SKM-1 treated with dmso at 0.1 percent for 144 hours (cell line): ENCODE measurements at regions not wholly inside any gene's neighbourhood (a gene's known extent, or its start where the extent isn't known, plus 50 kb on each side); places are given as distances from the start of the nearest gene placed in this dataset.
A peak's percentile ranks its signal among the peaks of the same experiment; 100 is the strongest.

ENCODE experiments used
- DNase-seq: peaks from one replicate; lab custom pipeline; 2025; ENCODE audit not compliant: unreplicated experiment; lab: John Stamatoyannopoulos, UW

- DNase-seq: no peak
These were observed 244.8 kb upstream of the NR4A3 start for GRCh38 chr9:99576876-99577275.

DNA sequence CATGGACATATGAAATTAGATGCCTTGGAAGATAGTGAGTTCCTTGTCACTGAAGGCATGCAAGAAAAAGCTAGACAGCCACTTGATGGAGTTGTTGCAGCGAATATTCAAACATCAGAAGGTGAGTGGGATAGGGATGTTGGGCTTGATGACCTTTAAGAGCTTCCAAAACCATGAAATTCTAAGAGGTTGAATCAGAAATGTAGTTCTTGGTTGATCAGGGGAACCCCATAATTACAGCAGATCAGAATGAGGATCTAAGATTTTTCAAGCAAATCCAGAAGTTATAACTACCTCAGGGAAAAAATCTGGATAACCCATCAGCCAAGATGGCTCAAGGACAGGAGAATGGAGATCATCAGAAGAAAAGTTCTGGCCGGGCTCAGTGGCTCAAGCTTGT is 244.3 kb upstream of the NR4A3 start:
- DNase-seq: no peak

GRCh38 chr9:99578666-99579065 is 243.0 kb upstream of the NR4A3 start:
- DNase-seq: no peak

GRCh38 chr9:99579964-99580363 is 241.7 kb upstream of the NR4A3 start:
- peak; percentile 84 for DNase-seq

DNA sequence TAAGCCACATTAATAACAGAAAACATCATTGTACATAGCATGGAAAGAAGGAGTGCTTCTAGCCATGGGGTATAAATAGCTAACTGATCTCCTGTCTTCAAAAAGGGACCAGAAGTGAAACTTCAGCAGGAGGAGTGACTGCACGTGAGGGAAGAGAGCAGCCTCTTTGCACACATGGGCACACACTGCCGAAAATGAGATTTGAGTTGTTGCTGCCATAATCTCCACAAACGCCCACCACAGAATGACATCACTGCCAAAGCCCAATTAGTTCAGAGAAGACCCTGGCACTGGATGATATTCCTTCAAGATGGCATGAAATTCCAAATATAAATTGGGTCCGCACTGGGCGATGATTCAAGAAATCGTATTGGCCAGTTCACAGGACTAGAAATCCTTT is 238.9 kb upstream of the NR4A3 start:
- no peak for DNase-seq

DNA sequence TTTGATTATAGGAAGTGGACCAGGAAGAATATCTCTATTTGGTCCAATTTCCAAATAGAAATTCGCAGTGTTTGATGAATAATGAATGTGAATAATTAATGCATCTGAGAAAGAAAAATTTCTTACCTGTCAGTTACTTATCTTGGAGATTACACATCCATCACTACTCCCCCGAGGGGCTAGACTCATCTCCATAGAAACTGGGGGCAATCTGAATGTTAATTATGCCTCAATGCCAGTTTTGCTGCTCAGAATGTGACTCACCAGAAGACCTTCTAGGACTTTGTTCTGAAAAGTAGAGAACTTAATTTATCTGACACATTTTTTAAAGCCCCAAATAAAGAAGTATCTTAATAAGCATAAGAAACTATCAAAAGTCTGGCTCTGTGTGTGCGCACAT is 233.4 kb upstream of the NR4A3 start:
- DNase-seq: no peak

- DNase-seq: no peak
These were observed 232.9 kb upstream of the NR4A3 start for GRCh38 chr9:99588747-99589146.

DNA sequence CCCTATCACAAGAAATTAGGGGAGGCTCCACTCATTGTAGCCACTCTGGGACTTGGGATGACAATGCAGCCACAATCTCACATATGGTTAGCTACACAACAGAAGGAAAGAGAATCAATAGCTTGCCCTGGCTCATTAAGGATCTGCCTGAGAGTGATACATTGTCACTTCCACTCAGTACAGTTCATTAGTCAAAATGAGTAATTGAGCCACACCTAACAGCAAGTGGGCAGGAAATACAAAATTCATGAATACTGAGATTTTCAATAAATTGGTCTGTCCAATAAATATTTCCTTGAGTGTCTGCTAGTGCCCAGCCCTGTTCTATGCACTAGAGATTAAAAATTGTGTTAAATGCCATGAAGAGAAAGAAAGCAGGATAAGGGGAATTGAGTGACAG is 231.3 kb upstream of the NR4A3 start:
- no peak for DNase-seq

GRCh38 chr9:99590840-99591239 is 230.8 kb upstream of the NR4A3 start:
- DNase-seq: peak; percentile 67

DNA sequence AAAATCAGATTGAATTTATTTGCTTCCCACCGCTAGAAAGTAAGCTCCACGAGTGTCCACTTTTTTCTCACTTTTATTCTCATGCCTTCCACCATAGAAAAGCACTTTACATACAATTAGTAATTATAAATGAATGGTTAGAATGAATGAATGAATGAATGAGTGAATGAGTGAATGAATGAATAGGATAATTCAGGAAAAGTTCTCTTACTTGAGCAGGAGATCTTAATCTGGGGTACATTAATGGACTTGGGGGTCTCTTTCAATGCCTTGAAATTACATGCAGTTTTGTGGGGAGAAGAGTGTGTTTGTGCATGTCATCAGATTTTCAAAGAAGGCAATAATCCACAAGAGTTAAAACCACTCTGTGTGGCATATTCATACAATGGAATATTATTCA is 229.9 kb upstream of the NR4A3 start:
- no peak for DNase-seq

DNA sequence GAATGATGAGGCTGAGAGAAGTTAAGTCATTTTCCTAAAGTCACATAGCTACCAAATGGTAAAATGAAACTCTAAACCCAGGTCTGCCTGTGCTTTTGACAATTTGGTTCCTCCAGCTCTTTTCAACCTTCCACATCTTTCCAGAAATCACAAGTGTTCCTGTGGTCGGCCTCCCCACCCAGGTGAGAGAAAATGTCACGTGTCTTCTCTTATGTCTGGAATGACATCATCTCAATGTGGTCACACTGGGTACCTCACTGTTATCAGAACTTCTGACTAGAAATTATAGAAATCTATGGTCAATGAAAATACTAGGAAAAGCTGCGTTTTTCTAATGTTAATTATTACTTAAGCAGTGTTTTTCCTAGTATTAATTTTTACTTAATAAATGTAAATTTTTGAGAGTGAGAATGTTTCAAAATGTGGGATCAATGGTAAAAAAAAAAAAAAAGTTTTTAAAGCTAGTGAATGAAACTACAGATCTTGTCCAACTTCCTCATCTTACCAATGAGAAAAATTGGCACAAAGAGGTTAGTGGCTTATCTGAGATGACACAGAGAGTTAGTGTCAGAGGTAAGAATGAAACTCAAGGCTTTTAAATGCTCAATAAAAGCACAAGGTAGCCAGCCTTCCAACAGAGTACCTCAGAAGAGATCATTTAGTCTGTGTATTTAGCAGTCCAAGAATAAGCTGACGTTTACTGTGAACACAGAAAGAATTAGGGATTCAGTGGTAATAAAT is 228.7 kb upstream of the NR4A3 start:
- no peak for DNase-seq

GRCh38 chr9:99593610-99594009 is 228.1 kb upstream of the NR4A3 start:
- DNase-seq: no peak

DNA sequence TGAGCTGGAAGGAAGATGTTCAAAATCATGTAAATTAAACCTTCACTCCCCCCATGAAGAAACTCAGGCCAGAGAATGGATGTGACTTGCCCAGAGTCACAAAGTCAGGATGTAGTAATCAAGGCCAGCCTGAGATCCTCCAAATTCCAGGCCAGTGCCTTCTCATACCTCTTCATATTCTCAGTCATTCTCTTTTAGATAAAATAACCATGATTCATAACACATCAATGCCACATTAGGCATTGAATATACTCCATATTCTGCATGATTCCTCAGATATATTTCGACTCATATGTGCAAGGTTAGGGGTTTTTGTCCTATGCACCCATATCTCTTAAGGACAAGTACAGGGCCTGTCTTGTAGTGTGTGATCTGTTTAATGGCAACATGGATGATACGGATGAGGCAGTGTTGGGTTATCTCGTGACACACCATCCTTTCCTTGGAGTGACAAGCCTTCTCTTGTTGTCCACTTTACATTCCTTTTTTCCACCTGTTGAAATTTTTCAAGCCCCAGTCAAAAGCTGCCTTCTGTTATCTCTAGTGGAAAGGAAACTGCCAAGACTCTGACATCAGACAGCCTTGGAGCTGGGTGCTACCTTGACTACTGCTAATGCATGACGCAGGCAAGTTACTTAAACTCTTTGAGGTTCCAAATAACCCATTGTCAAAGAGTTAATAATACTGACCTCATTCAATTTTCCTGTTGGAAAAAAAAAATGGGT is 227.5 kb upstream of the NR4A3 start:
- no peak for DNase-seq

- peak; percentile 22 for DNase-seq
These were observed 225.9 kb upstream of the NR4A3 start for GRCh38 chr9:99595796-99596195.

- DNase-seq: no peak
These were observed 220.0 kb upstream of the NR4A3 start for GRCh38 chr9:99601571-99602111.

DNA sequence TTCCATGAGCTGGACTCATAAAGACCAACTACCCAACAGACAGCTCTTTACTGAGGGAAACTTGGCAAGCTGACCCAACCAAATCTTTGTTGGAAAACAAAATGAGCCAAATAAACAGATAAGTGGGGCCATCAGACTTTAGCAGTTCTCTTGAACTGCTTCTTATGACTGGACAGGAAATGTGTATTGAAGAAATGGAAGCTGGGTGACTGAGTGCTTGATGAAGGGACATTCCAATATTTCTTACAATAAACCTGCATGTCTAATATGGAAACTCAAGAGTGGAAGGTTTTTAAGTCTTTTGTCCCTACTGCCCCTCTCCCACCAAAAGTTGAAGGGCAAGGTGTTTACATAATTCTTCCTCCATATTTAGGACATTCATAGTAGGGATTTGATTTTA is 218.8 kb upstream of the NR4A3 start:
- DNase-seq: no peak

- no peak for DNase-seq
These were observed 216.5 kb upstream of the NR4A3 start for GRCh38 chr9:99605016-99605743.

DNA sequence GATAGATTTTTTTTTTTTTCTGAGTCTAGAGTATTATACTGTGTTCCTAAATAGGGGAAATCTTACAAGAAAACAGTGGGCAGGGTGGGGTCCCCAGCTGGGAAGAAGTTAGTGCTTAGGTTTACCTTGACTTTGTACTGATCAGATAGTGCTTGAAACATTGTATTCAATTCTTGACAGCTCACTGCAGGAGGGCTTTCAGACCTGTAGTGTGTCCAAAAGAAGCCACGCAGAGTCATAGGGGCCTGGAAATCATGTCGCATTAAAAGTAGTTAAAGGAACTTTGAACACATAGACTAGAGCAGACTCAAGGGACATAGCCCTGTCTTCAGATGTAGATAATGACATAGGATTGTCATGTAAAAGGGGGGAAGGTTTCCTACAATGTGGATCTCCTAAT is 215.4 kb upstream of the NR4A3 start:
- DNase-seq: no peak

DNA sequence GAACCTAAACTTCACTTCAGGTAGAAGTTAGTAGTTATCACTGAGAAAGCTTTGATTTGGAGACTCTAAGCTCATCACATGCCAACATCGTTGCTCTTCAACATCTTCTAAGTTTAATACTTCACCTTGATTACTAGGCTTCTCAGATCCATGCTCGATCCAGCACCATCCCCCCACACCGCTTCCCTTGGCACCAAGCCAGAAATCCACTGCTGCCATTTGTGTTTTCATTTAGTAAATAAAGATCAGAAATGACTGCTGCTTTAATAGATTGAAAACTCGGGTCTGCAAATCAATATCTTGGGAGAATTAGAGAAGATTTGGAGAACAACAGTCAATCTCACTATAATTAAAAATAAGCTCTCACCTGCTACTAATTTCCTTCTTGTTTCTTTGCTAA is 214.7 kb upstream of the NR4A3 start:
- no peak for DNase-seq

DNA sequence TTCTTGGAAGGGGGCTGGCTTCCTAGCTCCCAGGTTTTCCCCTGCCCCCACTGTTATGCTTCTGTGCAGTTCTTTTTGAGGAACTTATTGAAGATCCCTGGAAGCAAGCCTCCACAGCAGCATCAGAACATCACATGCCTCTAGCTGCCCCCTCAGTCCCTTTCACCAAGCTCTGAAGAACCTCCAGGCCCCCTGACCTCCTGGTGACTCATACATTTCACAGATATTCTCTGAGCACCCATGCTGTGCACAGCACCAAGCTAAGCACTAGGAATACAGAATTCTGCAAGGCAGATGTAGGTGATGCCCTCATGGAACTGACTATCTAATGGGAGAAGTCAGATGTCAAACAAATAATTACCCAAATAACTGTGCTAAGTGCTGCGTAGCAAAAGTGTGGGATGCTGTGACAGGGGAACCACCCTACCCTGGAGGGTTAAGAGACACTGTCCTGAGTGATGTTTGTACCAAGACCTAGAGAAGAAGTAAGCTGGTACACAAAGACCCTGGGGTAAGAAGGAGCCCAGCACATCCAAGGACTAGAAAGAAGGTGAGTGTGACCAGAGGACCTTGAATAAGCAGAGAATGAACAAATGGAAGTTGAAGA is 213.7 kb upstream of the NR4A3 start:
- DNase-seq: no peak

GRCh38 chr9:99614341-99614740 is 207.3 kb upstream of the NR4A3 start:
- DNase-seq: no peak
